Left ventricle myocardium inferior (tissue), 1 donor: ENCODE measurements at regions not wholly inside any gene's neighbourhood (a gene's known extent, or its start where the extent isn't known, plus 50 kb on each side); places are given as distances from the start of the nearest gene placed in this dataset.

Experiments used
- DNase-seq: peaks from one replicate; pipeline ENCODE4 v3.0.0-alpha.2; 2020
- H3K27ac ChIP-seq: fragments of 200-600 bp; replicated peaks from 2 replicates; pipeline ENCODE4 v1.8.0; 2021
- H3K27me3 ChIP-seq: fragments of 200-600 bp; 2 replicates; pipeline ENCODE4 v1.8.0; 2021; ENCODE audit warnings: low read depth
- H3K36me3 ChIP-seq: fragments of 200-600 bp; 2 replicates; pipeline ENCODE4 v1.8.0; 2021
- H3K4me1 ChIP-seq: fragments of 200-600 bp; 2 replicates; pipeline ENCODE4 v1.8.0; 2021
- H3K4me3 ChIP-seq: fragments of 200-600 bp; 2 replicates; pipeline ENCODE4 v1.8.0; 2021; ENCODE audit warnings: mild to moderate bottlenecking, moderate library complexity
- H3K9me3 ChIP-seq: fragments of 200-600 bp; replicated peaks from 2 replicates; pipeline ENCODE4 v1.8.0; 2021
- intact Hi-C: fragments of 100-400 bp; cut with micrococcal nuclease; formaldehyde crosslinking; loops from one replicate; pipeline ENCODE4 v1.11.0; 2022
- TF ChIP-seq, protein P1 (sequence below): fragments of 200-600 bp; IDR thresholded peaks from 2 replicates; pipeline ENCODE4 v1.8.0; 2021; ENCODE audit warnings: antibody characterized with exemption, mild to moderate bottlenecking, borderline replicate concordance
- donor health status: DM: no; HTN: yes; CAD: no; lungs with severe emphysema.

- H3K36me3 ChIP-seq = no peaks in the 10 kb centered on the region
- H3K4me3 ChIP-seq = no peak overlapping the region
- intact Hi-C loops = no loop called here
- H3K27ac ChIP-seq = no peak overlapping the region
- TF ChIP-seq, protein P1, sequence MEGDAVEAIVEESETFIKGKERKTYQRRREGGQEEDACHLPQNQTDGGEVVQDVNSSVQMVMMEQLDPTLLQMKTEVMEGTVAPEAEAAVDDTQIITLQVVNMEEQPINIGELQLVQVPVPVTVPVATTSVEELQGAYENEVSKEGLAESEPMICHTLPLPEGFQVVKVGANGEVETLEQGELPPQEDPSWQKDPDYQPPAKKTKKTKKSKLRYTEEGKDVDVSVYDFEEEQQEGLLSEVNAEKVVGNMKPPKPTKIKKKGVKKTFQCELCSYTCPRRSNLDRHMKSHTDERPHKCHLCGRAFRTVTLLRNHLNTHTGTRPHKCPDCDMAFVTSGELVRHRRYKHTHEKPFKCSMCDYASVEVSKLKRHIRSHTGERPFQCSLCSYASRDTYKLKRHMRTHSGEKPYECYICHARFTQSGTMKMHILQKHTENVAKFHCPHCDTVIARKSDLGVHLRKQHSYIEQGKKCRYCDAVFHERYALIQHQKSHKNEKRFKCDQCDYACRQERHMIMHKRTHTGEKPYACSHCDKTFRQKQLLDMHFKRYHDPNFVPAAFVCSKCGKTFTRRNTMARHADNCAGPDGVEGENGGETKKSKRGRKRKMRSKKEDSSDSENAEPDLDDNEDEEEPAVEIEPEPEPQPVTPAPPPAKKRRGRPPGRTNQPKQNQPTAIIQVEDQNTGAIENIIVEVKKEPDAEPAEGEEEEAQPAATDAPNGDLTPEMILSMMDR = no peak
- DNase-seq = no peak
- H3K4me1 ChIP-seq = no peaks in the 10 kb centered on the region
- H3K27me3 ChIP-seq = peaks cover 52% of the 10 kb centered on the region
- peaks cover 27% of the 10 kb centered on the region for H3K9me3 ChIP-seq
Measured at GRCh38 chr1:29531596-29531995, 295.3 kb downstream of the PTPRU start.

GRCh38 chr1:29529677-29530278, 293.5 kb downstream of the PTPRU start:
- Histone ChIP-seq H3K9me3 (peaks cover 27% of the 10 kb centered on the region), H3K27me3 (peaks cover 67% of the 10 kb centered on the region), H3K4me3 (no peak overlapping the region), H3K36me3 (no peaks in the 10 kb centered on the region), H3K27ac (no peak overlapping the region), H3K4me1 (no peaks in the 10 kb centered on the region)
- no peak for DNase-seq
- intact Hi-C loops = no loop called here
- TF ChIP-seq, protein P1 = no peak

- H3K4me3 ChIP-seq = no peak overlapping the region
Measured at GRCh38 chr1:29527314-29528004, 291.1 kb downstream of the PTPRU start.

GRCh38 chr1:29525941-29526340, 289.6 kb downstream of the PTPRU start:
- intact Hi-C loops = no loop called here
- peaks cover 24% of the 10 kb centered on the region for H3K9me3 ChIP-seq
- peaks cover 78% of the 10 kb centered on the region for H3K27me3 ChIP-seq

More at GRCh38 chr1:29527314-29528004, 291.1 kb downstream of the PTPRU start:
- H3K4me1 ChIP-seq = no peaks in the 10 kb centered on the region
- TF ChIP-seq, protein P1 = no peak
- H3K27me3 ChIP-seq = peaks cover 78% of the 10 kb centered on the region
- no peak overlapping the region for H3K27ac ChIP-seq
- no peaks in the 10 kb centered on the region for H3K36me3 ChIP-seq
- H3K9me3 ChIP-seq = peaks cover 27% of the 10 kb centered on the region
- DNase-seq = no peak
- intact Hi-C loops = no loop called here

GRCh38 chr1:29524285-29525065, 288.2 kb downstream of the PTPRU start:
- intact Hi-C loops = no loop called here
- no peak for DNase-seq
- Histone ChIP-seq H3K36me3 (no peaks in the 10 kb centered on the region), H3K9me3 (peaks cover 9% of the 10 kb centered on the region), H3K4me1 (no peaks in the 10 kb centered on the region), H3K27ac (no peak overlapping the region), H3K27me3 (peaks cover 93% of the 10 kb centered on the region), H3K4me3 (no peak overlapping the region)
- TF ChIP-seq, protein P1 = no peak

More at GRCh38 chr1:29525941-29526340, 289.6 kb downstream of the PTPRU start:
- DNase-seq = no peak
- H3K4me3 ChIP-seq = no peak overlapping the region
- no peaks in the 10 kb centered on the region for H3K36me3 ChIP-seq
- H3K4me1 ChIP-seq = no peaks in the 10 kb centered on the region
- TF ChIP-seq, protein P1 = no peak
- H3K27ac ChIP-seq = no peak overlapping the region
